Keratinocyte (primary cell): ENCODE measurements at regions not wholly inside any gene's neighbourhood (a gene's known extent, or its start where the extent isn't known, plus 50 kb on each side); places are given as distances from the start of the nearest gene placed in this dataset.

ENCODE experiments used
- DNase-seq: peaks from one replicate; pipeline ENCODE4 v3.0.0-alpha.2; 2011; ENCODE audit warnings: low read depth, missing footprints, low spot score
- FAIRE-seq: peaks from 2 replicates; lab custom pipeline; 2011; peaks lifted over from hg19 to GRCh38; lab: Jason Lieb, UNC
- H2AFZ ChIP-seq: 2 replicates; pipeline ENCODE4 v1.6.0; 2012; ENCODE audit warnings: low read length, control low read depth, inconsistent platforms; ENCODE audit not compliant: control insufficient read depth
- H3K27ac ChIP-seq: 2 replicates; pipeline ENCODE4 v1.5.1; 2011; ENCODE audit warnings: low read length; ENCODE audit not compliant: control insufficient read depth, insufficient read depth
- H3K27me3 ChIP-seq: 3 replicates; pipeline ENCODE4 v1.6.0; 2011; ENCODE audit warnings: low read length; ENCODE audit not compliant: control insufficient read depth, insufficient read depth; ENCODE audit errors: extremely low read depth
- H3K36me3 ChIP-seq, 2 experiments: 2 replicates in 1 of 2; 3 replicates in 1 of 2; pipeline ENCODE4 v1.5.1; 2011; ENCODE audit warnings: low read length in 2 of 2, mild to moderate bottlenecking in 1 of 2; ENCODE audit not compliant: control insufficient read depth in 2 of 2, insufficient read depth in 2 of 2; ENCODE audit errors: extremely low read depth in 1 of 2
- H3K4me1 ChIP-seq: 3 replicates; pipeline ENCODE4 v1.5.1; 2011; ENCODE audit warnings: low read length; ENCODE audit not compliant: control insufficient read depth, insufficient read depth; ENCODE audit errors: extremely low read depth
- H3K4me2 ChIP-seq: 3 replicates; pipeline ENCODE4 v1.6.0; 2011; ENCODE audit warnings: low read depth, low read length; ENCODE audit not compliant: control insufficient read depth, insufficient read depth; ENCODE audit errors: extremely low read depth
- H3K4me3 ChIP-seq, 3 experiments: fragments of 200-600 bp in 1 of 3; sonication (generic) in 1 of 3; 2 replicates in 2 of 3; 3 replicates in 1 of 3; pipeline ENCODE4 v1.5.1; 2011 to 2016; ENCODE audit warnings: low read length in 3 of 3, mild to moderate bottlenecking in 3 of 3, control low read depth in 2 of 3, inconsistent platforms in 1 of 3, low read depth in 1 of 3, mixed read lengths in 1 of 3, mixed run types in 1 of 3, moderate library complexity in 1 of 3; ENCODE audit not compliant: control insufficient read depth in 2 of 3, insufficient read depth in 2 of 3; ENCODE audit errors: extremely low read depth in 1 of 3
- H3K79me2 ChIP-seq: 2 replicates; pipeline ENCODE4 v1.6.0; 2012; ENCODE audit warnings: low read length; ENCODE audit not compliant: control insufficient read depth, insufficient read depth
- H3K9ac ChIP-seq: 3 replicates; pipeline ENCODE4 v1.6.0; 2011; ENCODE audit warnings: low read length; ENCODE audit not compliant: control insufficient read depth, insufficient read depth; ENCODE audit errors: extremely low read depth
- H3K9me1 ChIP-seq: 3 replicates; pipeline ENCODE4 v1.6.0; 2011; ENCODE audit warnings: low read length; ENCODE audit not compliant: control insufficient read depth, insufficient read depth; ENCODE audit errors: extremely low read depth
- H3K9me3 ChIP-seq: 2 replicates; pipeline ENCODE4 v1.5.1; 2012; ENCODE audit warnings: low read depth, low read length; ENCODE audit not compliant: control insufficient read depth
- H4K20me1 ChIP-seq: 3 replicates; pipeline ENCODE4 v1.6.0; 2011; ENCODE audit warnings: low read length; ENCODE audit not compliant: control insufficient read depth, insufficient read depth; ENCODE audit errors: extremely low read depth
- CTCF ChIP-seq, 3 experiments: IDR thresholded peaks in 1 of 3; conservative IDR thresholded peaks in 1 of 3; optimal IDR thresholded peaks in 1 of 3; 2 replicates in 2 of 3; 3 replicates in 1 of 3; pipeline versions ENCODE3 to v1.5.1; 2011; ENCODE audit warnings: low read length in 3 of 3, mild to moderate bottlenecking in 3 of 3, moderate library complexity in 2 of 3, control low read depth in 1 of 3, inconsistent platforms in 1 of 3; ENCODE audit not compliant: insufficient read depth in 2 of 3; ENCODE audit errors: extremely low read depth in 1 of 3
- EZH2 ChIP-seq: IDR thresholded peaks from one replicate; pipeline ENCODE4 v1.6.1; 2012; ENCODE audit warnings: inconsistent platforms, mild to moderate bottlenecking, low read length, moderate library complexity
- dilution Hi-C: fragments of 300-500 bp; cut with MboI; formaldehyde crosslinking; loops from one replicate; pipeline ENCODE4 v1.7.0; 2020; ENCODE audit warnings: low sequenced_read_pairs; ENCODE audit not compliant: extremely low pct_ligation_motif_present

GRCh38 chr5:171614971-171615653 lies 170.5 kb upstream of the SMIM23 start:
- no peak overlapping the region for H3K27ac ChIP-seq
- no peaks in the 10 kb centered on the region for H3K79me2 ChIP-seq
- peaks cover 22% of the 10 kb centered on the region for H3K27me3 ChIP-seq
- H3K9me1 ChIP-seq: no peaks in the 10 kb centered on the region
- no peak overlapping the region for H3K4me3 ChIP-seq
- H3K9ac ChIP-seq: no peak overlapping the region
- H3K9me3 ChIP-seq: no peaks in the 10 kb centered on the region
- H2AFZ ChIP-seq: no peak overlapping the region
- DNase-seq (no peak), FAIRE-seq (no peak)
- no peaks in the 10 kb centered on the region for H3K36me3 ChIP-seq
- H3K4me1 ChIP-seq: no peaks in the 10 kb centered on the region
- H4K20me1 ChIP-seq: no peaks in the 10 kb centered on the region
- dilution Hi-C loops: no loop called here
- no peak overlapping the region for H3K4me2 ChIP-seq
- no peak for TF ChIP-seq EZH2
- no peak for TF ChIP-seq CTCF (optimal IDR thresholded peaks at IDR 0.05 in 1 of 3, IDR thresholded peaks at IDR 0.05 in 1 of 3, conservative IDR thresholded peaks at IDR 0.05 in 1 of 3; ENCODE audit: extremely low read depth in 1 of 3, insufficient read depth in 2 of 3, low read length in 3 of 3)

- Histone ChIP-seq H3K9me1 (no peaks in the 10 kb centered on the region), H3K9ac (no peak overlapping the region), H3K4me2 (no peak overlapping the region), H2AFZ (no peak overlapping the region), H3K36me3 (no peaks in the 10 kb centered on the region), H3K4me3 (no peak overlapping the region), H3K79me2 (no peaks in the 10 kb centered on the region), H3K27ac (no peak overlapping the region), H4K20me1 (no peaks in the 10 kb centered on the region), H3K9me3 (no peaks in the 10 kb centered on the region), H3K4me1 (no peaks in the 10 kb centered on the region), H3K27me3 (peaks cover 22% of the 10 kb centered on the region)
- DNase-seq: no peak
- FAIRE-seq: no peak
- dilution Hi-C loops: no loop called here
- no peak for TF ChIP-seq CTCF (optimal IDR thresholded peaks at IDR 0.05 in 1 of 3, IDR thresholded peaks at IDR 0.05 in 1 of 3, conservative IDR thresholded peaks at IDR 0.05 in 1 of 3; ENCODE audit: extremely low read depth in 1 of 3, insufficient read depth in 2 of 3, low read length in 3 of 3)
- TF ChIP-seq EZH2: no peak
These were observed 169.6 kb upstream of the SMIM23 start for GRCh38 chr5:171615705-171616640.
